Psoas muscle (tissue), 7 donors: ENCODE measurements at regions not wholly inside any gene's neighbourhood (a gene's known extent, or its start where the extent isn't known, plus 50 kb on each side); places are given as distances from the start of the nearest gene placed in this dataset.

Source experiments
- ATAC-seq, 4 donors: fragments of 200-7000 bp; cut with Tn5 transposase; one replicate each; pipeline ENCODE4 v1.9.1; 2020; ENCODE audit warnings: moderate library complexity in 3 of 4, mild to moderate bottlenecking in 2 of 4
- DNase-seq, 2 donors: peaks; one replicate each; pipeline ENCODE4 v3.0.0-alpha.2; 2020
- H3K27ac ChIP-seq: fragments of 200-600 bp; one replicate; pipeline ENCODE4 v1.8.0; 2022
- H3K27me3 ChIP-seq, 3 donors: fragments of 200-600 bp in 1 of 3; one replicate each; pipeline versions ENCODE4 v1.6.1 to v1.8.0; 2013 to 2022; ENCODE audit warnings: low read length in 2 of 3, mild to moderate bottlenecking in 2 of 3, moderate library complexity in 1 of 3; ENCODE audit not compliant: insufficient read depth in 3 of 3
- H3K36me3 ChIP-seq, 2 donors: fragments of 200-600 bp in 1 of 2; one replicate each; pipeline versions ENCODE4 v1.6.1 to v1.8.0; 2013 to 2022; ENCODE audit warnings: low read depth in 1 of 2, mild to moderate bottlenecking in 1 of 2, moderate library complexity in 1 of 2; ENCODE audit not compliant: insufficient read depth in 1 of 2
- H3K4me1 ChIP-seq: fragments of 200-600 bp; one replicate; pipeline ENCODE4 v1.8.0; 2022
- H3K4me3 ChIP-seq: fragments of 200-600 bp; one replicate; pipeline ENCODE4 v1.8.0; 2022; ENCODE audit warnings: mild to moderate bottlenecking
- H3K9me3 ChIP-seq: fragments of 200-600 bp; one replicate; pipeline ENCODE4 v1.8.0; 2022
- WGBS, 3 donors: extraction: QIAGEN DNeasy Blood & Tissue Kit; methylation state at CpG; one replicate each; pipeline versions ENCODE4 v1.1.6 to v1.1.7; 2013; 5-methylcytosine and 5-hydroxymethylcytosine counted together
- intact Hi-C, 2 donors: fragments of 100-400 bp; cut with DNase I; formaldehyde crosslinking; loops; one replicate each; pipeline versions ENCODE4 v1.11.0 to v1.14.2; 2022
- TF ChIP-seq, protein P1 (sequence below): fragments of 200-600 bp; IDR thresholded peaks from one replicate; pipeline ENCODE4 v1.8.0; 2022; ENCODE audit warnings: antibody characterized with exemption
- donor health status: healthy with polysubstance abuse.
- donor health status: DM: no; HTN: no; CAD: no; lungs with moderate emphysema.
- donor health status: Bipolar disorder and iron deficiency.
- donor health status: healthy.
- donor health status: DM: yes; HTN: yes; CAD: no.
- donor health status: DM: no; HTN: no; CAD: no.
- donor health status: DM: yes; HTN: yes; CAD: no.

DNA sequence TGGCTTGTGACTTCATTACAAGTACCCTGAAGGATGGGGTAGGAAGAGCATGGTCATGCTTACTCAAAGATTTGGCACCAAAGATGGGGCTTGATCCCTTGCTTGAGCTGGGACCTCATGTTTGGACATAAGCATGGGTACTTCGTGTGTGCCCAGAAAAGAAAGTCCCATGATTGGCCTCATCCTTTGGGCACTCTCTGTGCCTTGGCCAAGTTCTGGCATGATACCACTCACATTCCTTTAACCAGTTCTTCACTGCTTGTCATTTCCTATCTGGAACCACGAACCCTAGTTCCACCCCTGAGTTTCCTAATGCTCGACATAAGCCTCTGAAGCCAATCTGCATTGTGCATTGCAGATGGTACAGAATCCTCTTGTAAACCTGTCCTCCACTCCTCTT is 107.0 kb downstream of the NAV1 start:
- intact Hi-C loops: no loop called here
- TF ChIP-seq, protein P1, sequence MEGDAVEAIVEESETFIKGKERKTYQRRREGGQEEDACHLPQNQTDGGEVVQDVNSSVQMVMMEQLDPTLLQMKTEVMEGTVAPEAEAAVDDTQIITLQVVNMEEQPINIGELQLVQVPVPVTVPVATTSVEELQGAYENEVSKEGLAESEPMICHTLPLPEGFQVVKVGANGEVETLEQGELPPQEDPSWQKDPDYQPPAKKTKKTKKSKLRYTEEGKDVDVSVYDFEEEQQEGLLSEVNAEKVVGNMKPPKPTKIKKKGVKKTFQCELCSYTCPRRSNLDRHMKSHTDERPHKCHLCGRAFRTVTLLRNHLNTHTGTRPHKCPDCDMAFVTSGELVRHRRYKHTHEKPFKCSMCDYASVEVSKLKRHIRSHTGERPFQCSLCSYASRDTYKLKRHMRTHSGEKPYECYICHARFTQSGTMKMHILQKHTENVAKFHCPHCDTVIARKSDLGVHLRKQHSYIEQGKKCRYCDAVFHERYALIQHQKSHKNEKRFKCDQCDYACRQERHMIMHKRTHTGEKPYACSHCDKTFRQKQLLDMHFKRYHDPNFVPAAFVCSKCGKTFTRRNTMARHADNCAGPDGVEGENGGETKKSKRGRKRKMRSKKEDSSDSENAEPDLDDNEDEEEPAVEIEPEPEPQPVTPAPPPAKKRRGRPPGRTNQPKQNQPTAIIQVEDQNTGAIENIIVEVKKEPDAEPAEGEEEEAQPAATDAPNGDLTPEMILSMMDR: no peak
- H3K27ac ChIP-seq: no peak overlapping the region

DNA sequence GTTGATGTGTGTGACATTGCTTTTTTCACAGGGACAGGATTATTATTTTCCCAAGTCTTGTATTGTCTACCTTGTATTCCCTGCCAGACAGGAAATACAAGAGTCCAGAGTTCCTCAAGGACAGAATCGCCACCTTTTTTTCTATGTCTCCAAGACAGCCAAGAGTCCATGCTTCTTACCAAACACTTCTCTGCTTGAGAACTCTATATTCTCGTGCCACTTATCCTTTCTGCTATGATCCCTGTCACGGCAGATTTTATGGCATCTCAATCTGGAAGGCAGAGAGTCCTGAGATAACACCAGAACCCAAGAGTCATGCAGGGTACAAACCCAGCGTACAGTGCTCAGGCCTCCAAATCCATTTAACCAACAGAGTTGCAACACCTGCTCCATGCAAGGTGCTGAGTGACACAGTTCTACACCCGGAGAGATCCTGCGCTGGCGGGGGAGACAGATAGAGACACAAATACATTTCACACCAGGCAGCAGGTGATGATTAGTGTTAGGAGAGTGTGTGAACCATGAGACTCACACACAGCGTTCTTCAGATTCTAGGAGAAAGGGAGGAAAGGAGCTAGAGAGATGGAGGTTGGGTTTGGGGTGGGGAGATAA is 107.6 kb downstream of the NAV1 start:
- ATAC-seq (no peak), DNase-seq (no peak)
- peaks cover 21% of the 10 kb centered on the region for H3K4me1 ChIP-seq
- H3K27me3 ChIP-seq: peaks cover 0 to 29% (median 0%) of the 10 kb centered on the region in 3 donors
- intact Hi-C loops: no loop called here
- H3K27ac ChIP-seq: no peak overlapping the region
- H3K36me3 ChIP-seq: no peaks in the 10 kb centered on the region
- 70 to 78% (median 71%) methylated on average over 8 of the region's 8 CpGs for WGBS, 3 donors
- no peak overlapping the region for H3K4me3 ChIP-seq
- TF ChIP-seq, protein P1: no peak
- H3K9me3 ChIP-seq: no peaks in the 10 kb centered on the region

More for the DNA sequence above, 107.0 kb downstream of the NAV1 start:
- Histone ChIP-seq H3K27me3 (peaks cover 0 to 29% (median 0%) of the 10 kb centered on the region in 3 donors), H3K9me3 (no peaks in the 10 kb centered on the region), H3K4me3 (no peak overlapping the region), H3K4me1 (peaks cover 21% of the 10 kb centered on the region), H3K36me3 (no peaks in the 10 kb centered on the region)
- DNase-seq: no peak
- no peak for ATAC-seq
- WGBS, 3 donors: 37 to 54% (median 43%) methylated on average over 3 of the region's 3 CpGs

DNA sequence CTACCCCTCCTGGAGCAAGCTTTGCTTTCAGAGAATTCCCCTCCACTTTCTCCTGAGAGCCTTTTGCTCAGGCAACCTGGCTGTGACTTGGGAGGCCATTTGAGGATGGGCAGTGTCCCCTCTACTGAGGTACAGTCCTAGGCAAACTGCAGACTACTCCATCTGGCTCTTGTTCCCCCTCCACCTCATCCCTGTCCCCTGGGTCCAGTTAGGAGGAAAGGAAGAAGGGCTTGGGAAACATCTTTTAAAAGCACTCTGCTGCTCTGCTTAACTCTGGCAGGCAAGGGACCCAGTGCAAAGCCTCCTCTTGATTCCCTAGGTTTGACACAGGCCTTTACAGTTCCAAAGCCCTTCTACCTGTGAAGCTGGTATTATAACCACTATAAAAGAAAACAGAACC is 108.2 kb downstream of the NAV1 start:
- H3K27me3 ChIP-seq: peaks cover 0 to 29% (median 0%) of the 10 kb centered on the region in 3 donors
- no peak overlapping the region for H3K4me3 ChIP-seq
- DNase-seq (no peak), ATAC-seq (no peak)
- no peak overlapping the region for H3K27ac ChIP-seq
- no peaks in the 10 kb centered on the region for H3K36me3 ChIP-seq
- H3K9me3 ChIP-seq: no peaks in the 10 kb centered on the region
- intact Hi-C loops: no loop called here
- peaks cover 21% of the 10 kb centered on the region for H3K4me1 ChIP-seq
- TF ChIP-seq, protein P1: no peak

DNA sequence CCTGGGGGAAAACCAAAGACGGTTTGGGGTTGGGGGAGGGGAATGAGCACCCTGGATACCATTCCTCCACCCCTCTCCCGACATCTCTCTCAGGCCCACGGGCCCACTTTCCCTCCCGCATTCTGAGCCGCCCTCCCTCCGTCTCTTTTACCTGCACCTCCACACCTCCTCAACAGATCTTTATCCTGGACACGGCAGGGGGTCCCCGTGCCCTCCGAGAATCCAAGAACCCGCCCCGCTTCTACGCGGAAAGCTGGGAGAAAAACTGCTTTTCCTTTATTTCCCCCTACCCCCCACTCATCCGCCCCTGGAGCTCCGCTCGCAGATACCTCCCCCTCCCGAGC is 108.8 kb downstream of the NAV1 start:
- no peak overlapping the region for H3K27ac ChIP-seq
- WGBS, 3 donors: 29 to 40% (median 29%) methylated on average over 17 of the region's 17 CpGs
- H3K4me1 ChIP-seq: peaks cover 21% of the 10 kb centered on the region
- no peak for ATAC-seq
- TF ChIP-seq, protein P1: no peak
- peak overlapping the region; percentile 59 for H3K4me3 ChIP-seq
- intact Hi-C loops: no loop called here
- H3K9me3 ChIP-seq: no peaks in the 10 kb centered on the region
- H3K27me3 ChIP-seq: peaks cover 0 to 29% (median 0%) of the 10 kb centered on the region in 3 donors
- no peak for DNase-seq
- H3K36me3 ChIP-seq: no peaks in the 10 kb centered on the region
